ENCODE measurements at regions not wholly inside any gene's neighbourhood (a gene's known extent, or its start where the extent isn't known, plus 50 kb on each side); places are given as distances from the start of the nearest gene placed in this dataset.

DNA sequence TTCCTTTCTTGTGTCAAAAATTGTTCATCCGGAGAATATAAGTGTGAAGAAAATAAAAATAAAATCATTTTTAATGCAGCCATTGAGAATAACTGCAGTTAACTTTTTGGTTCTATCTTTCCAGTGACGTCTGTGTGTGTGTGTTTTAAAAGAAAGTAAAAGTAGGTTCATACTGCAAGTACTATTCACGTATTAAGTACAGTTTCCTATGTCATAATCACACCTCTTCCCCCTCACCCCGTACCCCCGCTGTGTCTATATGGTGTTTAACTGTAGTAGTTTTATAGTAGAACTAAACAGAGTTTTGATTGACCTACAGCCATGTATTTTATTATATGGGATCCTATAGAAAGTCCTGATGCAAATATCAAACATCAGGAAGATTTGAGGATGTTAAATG lies 78.5 kb upstream of the CLCN4 start:
- no peak for DNase-seq (ENCODE audit: low read depth, low spot score)

DNA sequence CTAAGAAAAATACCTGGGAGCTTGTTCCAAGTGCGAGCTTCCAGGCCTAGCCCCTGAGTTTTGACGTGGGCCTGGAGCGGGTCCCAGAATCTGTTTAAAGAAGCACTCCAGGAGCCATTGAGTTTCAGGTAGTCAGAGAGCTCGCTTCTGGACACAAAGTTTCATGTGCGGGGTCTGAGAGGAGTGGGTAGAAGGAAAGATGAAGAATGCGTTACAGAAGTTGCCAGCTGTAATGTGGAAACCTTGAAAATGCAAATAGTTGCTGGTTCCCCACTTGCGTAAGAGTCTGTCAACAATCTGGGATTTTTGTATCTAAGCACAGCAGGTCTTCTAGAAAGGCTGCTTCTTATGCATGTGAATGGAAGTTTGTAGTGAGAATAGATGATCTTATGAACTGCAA lies 77.5 kb upstream of the CLCN4 start:
- no peak for DNase-seq (ENCODE audit: low read depth, low spot score)

DNA sequence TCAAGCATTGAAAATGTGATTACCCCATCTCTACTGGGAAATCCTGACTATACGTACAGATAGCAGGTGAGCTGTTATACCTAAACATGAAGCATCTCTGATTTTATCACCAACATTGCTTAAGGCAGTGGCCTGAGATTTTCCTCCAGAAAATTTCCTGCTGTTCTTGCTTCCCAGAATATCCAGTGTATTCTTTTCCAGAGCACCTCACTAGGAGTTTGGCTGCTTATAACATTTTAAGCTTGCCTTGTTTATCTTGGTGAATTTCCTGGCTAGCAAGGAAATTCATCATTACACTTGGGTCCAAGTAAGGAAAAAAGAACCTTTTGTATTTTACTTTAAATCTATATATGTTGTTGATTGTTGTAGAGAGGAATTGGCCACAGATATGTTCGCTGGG lies 73.0 kb upstream of the CLCN4 start:
- no peak for DNase-seq (ENCODE audit: low read depth, low spot score)

DNA sequence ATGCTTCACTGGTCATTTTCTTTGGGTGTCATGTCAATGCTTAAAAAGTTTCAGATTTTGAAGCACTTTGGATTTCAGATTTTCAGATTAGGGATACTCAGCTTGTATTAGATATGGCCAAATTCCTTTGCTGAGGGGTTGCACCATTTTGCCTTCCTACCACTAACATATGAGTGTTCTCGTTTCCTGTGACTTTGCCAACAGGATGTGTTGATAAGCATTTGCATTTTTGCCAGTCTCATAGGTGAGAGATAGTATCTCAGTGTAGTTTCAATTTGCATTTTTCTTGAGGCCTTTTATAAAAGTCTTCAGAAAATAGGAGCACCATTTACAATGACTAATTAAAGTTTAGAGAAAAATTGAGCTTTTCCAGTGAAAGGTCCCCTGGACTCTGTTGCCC lies 71.6 kb upstream of the CLCN4 start:
- DNase-seq (ENCODE audit: low read depth, low spot score): no peak

DNA sequence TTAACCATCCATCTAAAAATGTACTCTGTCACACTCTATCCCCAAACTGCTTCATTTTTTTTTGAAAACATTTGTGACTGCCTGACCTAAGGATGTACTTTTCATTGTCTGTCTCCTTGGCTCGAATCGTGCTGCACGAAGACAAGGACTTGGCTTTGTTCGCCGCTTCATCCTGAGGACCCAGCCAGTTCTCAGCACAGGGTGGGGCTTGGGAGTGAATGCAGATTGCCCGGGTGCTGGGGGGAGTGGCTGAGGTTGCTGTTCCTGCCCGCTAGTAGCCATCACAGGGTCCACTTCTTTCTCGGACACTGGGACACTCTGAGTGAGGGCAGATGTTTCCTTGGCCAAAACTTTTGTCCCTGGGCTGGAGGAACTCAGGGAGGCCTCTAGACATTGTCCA lies 70.1 kb upstream of the CLCN4 start:
- no peak for DNase-seq (ENCODE audit: low read depth, low spot score)

DNA sequence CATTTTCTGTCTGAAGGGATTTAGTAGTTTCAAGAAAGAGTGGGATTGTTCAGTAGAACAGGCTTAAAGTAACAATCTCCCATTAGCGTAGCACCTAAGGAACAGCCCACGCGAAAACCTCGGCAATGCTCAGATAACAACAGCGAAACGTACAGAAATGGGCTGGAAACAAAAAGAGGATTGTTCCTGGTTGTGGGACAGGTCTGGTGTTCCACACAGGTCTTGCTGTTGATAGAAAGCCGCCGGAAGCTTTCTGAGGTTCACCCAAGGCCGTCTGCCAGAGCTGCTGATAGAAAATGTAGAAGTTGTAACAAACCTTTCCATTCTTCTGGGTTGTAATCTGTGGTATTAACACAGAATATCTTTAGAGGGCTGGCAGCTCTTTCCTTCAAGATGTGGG lies 69.4 kb upstream of the CLCN4 start:
- DNase-seq (ENCODE audit: low read depth, low spot score): no peak

DNA sequence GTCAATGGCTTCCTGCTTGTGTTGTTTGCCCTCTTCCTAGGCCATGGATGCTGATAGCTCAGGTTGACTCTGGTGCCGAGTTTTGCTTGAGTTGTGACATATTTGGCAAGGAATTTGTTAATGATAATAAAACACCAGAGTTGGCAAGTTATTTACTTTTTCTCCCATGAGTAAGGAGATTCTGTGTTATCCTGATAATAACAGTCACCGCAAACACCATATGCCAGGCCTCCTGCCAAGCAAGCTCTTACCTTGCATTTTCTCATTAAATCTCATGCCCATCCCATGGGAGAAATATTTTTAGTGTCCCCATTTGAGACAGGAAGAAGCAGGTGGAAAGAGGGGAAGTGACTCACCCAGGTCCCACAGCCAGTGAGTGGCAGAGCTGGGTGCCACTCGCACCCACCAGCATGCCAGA lies 67.4 kb upstream of the CLCN4 start:
- no peak for DNase-seq (ENCODE audit: low read depth, low spot score)

DNA sequence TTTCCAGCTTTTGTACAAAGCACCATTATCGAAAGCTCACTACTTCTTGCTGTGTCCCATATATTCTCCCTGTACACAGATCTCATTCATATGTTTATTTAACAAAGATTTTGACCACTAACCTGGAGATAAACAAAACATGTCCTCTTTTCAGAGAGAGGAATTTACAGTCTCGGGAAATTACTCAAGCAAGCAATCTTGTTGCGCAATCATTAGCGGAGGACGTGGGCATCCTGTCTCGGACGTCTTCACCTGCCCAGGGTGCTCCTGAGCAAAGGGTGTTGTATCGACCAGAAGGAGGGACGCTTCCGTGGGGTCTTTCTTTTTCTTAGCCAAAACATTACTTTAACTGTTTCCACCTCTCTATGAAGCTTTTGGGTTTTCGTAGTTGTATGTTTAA lies 66.5 kb upstream of the CLCN4 start:
- no peak for DNase-seq (ENCODE audit: low read depth, low spot score)

DNA sequence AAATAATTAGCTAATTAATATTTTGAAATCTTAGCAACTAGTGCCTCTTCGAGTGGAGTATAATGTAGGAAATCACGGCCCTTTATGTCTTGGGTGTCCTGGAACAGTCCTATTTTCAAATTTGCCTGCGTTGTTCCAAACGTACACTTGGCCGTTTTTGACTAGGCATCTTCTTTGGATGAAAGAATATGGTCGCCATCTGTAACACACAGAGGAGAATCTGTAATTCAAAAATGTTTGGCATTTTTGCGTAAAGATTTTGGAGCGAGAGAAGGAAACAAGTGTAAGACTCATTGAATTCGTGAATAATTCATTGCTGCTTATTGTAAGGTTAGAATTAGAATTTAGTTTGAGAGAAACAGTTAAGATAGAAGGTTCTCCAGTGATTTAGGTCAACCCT lies 61.5 kb upstream of the CLCN4 start:
- DNase-seq (ENCODE audit: low read depth, low spot score): no peak

DNA sequence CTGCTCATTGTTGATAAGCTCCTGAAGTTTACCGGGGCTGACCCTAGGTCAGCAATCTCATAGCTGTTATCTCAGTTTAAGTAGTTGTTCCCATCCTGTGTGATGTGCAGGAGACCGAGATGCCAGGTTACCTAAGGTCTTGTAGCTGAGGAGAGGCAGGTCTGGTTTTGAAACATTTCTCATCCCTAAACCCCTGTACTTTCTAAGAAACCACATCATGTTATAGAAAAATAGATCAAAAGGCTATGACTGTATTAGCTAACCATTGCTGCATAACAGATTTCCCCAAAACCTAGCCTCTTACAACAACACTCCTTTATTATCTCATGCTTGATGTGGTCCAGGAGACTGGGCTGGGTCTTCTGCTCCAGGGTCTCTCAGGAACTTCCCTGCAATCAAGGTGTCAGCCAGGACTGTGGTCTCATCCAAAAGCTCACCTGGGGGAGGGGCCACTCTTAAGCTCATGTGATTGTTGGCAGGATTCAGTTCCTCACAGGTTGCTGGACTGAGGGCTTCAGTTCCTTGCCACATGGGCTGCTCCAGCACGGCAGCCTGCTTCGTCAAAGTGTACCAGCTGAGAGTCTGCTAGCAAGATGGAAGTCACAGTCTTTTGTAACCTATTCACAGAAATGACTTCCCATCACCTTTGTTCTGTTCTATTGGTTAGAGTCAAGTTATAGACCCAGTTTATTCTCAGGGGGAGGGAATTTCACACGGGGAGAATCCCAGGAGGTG lies 60.9 kb upstream of the CLCN4 start:
- no peak for DNase-seq (ENCODE audit: low read depth, low spot score)

DNA sequence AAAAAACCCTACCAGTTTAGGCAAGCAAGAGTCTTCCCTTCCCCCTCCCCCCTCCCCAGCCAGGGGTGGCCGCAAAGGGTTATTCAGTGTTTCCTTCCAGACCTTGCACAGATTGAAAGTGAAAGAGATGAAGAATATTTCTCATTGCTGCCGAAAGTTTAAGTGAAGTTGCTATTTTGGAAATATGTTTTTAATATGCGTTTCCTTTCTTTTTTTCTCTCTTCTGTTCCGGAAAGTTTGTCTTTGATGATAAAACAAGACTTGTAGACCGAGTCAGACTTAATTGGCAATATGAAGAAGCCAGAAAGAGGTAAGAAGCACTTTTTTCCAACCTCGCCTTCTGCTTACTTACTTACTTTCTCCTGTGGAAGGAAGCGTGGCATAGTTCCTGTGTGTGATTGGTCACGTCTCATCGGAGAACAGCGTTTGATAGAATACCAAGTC lies 58.5 kb upstream of the CLCN4 start:
- no peak for DNase-seq (ENCODE audit: low read depth, low spot score)

DNA sequence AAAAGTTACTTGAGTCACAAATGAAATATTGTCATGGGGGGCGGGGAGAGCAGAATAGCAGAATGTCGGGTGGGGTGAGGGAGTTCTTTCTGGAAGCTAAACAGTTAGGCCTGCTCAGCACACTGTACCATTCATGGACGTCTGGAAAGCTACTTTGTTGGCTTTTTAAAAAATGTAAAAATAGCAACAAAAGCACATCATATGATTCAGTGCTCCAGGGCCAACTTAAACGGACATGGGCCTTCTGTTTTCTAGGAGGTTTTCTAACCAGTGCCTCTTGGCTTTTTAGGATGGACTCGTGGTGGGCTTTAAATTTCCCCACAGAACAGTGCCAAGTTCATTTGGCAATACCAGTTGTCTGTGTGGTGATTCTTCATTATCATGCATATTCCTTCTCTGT lies 57.4 kb upstream of the CLCN4 start:
- no peak for DNase-seq (ENCODE audit: low read depth, low spot score)

DNA sequence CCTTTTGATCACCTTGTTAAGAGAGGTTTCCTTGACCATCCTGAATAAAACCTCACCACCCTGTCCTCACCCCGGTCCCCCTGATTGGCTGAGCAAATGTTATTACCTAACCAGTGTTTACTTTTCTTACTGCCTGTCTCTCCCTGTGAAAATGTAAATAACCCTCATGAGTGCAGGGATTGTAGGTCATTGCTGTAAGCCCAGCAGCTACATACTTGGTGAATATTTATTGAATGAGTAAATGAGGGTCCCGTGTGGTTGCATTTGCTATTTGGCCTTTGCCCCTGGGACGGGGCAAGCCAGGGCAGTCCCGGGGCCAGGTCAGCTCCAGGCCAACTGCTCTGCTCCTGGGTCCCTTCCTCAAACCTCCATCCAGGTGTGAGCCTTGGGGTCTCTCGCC lies 55.5 kb upstream of the CLCN4 start:
- DNase-seq (ENCODE audit: low read depth, low spot score): no peak

DNA sequence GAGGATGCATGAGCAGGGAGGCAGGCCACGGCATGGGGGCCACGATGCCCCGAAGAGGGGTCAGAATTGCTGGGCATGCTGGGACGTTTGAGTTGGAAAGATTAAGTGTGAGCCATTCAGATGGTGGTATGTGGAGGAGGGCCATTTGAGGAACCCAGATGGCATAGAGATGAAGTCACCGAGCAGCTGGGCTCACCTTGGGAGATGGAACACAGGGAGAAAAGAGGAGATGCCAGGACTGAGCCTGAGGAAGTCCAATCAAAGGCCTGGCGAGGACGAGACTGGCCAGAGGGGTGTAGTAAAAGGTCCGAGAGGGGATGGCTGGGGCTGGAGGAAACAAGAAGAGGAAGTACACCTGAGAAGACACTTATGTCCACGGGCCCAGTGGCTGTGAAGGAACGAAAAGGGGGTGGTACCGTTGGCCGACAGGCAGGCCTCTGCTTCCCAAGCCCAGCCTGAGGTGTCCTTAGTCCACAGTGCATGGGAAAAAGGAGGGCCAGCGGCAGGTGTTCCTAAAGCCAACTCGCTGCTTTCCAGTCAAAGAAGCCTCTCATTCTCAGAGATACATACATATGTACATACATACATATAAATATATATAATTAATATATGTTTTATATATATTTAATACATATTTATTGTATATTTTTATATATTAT lies 54.6 kb upstream of the CLCN4 start:
- no peak for DNase-seq (ENCODE audit: low read depth, low spot score)

DNA sequence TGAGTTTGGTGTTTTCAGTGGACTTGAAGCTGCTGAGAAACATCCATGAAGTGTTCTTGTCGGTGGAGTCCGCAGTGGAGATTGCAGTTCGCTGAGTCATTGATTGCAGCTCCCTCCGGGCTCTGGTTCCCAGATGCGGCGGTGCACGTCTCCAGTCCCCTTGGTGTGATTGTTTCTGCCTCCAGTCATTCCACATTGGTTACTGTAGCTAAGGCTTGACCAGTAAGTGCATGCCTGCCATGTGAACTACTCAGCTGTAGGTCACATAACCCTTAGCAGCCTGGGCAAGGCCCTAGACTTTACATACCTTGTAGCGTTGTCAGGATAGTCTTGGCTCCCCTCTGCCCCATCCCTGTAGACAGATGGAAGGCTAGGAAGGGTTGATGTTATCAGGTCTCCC lies 53.8 kb upstream of the CLCN4 start:
- DNase-seq (ENCODE audit: low read depth, low spot score): no peak

DNA sequence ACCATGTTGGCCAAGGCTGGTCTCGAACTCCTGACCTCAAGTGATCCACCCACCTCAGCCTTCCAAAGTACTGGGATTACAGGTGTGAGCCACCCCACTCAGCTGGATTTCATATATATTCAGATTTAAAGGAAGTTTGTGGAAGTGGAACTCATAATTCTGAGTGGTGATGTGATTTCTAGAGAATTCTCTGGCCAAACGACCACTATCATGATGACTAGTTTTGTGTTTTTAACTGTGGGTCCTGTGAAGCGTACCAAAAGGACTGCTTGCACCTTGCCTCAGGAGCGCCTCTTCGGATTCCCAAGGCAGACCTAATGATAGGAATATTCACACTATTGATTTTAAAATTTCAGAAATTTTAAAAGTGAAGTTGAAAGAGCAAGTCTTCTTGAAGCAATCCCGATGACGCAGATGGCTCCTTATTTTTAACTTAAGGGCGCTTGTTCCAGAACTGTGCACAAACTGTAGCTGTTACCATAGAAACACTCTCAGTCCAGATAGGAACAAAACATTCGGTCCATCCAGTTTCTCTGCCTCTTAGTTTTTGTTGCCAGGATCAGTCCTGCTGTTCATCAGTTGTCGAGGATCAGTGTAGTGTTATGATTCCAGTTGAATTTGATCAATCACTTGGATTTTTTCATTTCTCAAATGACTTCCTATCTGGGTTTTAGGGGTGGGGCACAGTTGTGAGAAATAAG lies 51.7 kb upstream of the CLCN4 start:
- DNase-seq (ENCODE audit: low read depth, low spot score): no peak

DNA sequence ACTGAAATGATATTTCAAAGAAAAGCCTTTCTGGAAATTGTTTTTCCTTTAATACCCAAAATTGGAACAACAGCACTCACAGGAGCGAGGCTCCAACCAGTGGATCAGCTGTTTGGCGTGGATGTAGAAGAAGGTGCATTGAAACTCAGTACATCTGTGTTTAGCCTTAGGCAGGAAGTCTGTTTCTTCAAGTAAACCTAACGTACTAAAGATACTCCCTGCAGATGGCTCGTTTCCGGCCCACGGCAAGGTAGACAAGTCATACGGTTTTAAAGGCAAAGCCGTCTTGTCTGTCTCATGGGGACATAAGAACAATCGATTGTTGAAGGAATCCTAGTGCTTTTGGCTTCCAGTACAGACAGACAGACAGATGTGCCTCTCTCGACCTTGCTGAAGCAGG lies 50.0 kb upstream of the CLCN4 start:
- DNase-seq (ENCODE audit: low read depth, low spot score): peak; percentile 20
